ENCODE measurements at regions not wholly inside any gene's neighbourhood (a gene's known extent, or its start where the extent isn't known, plus 50 kb on each side); places are given as distances from the start of the nearest gene placed in this dataset.

DNA sequence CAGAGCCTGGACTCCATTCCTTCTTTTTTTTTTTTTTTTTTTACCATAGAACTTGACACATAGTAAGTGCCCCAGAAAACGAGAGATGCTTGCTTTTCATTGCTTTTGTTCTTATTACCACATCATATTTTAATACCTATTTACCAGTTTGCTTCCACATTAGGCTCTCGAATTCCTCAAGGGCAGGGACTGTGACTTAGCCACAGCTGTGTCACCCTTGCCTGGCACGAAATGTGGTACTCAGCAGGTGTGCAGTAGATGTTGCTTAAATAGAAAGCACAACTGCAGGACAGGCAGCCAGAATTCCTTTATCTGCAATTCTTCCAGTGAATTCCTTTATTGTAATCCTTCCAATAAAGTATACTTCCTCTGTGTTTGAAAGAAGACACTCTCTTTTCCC lies 393.0 kb downstream of the HAPSTR1 start:
- TF ChIP-seq EZH2 (IDR thresholded peaks at IDR 0.05; ENCODE audit: borderline replicate concordance, low read length): no peak
- TF ChIP-seq, protein P1, sequence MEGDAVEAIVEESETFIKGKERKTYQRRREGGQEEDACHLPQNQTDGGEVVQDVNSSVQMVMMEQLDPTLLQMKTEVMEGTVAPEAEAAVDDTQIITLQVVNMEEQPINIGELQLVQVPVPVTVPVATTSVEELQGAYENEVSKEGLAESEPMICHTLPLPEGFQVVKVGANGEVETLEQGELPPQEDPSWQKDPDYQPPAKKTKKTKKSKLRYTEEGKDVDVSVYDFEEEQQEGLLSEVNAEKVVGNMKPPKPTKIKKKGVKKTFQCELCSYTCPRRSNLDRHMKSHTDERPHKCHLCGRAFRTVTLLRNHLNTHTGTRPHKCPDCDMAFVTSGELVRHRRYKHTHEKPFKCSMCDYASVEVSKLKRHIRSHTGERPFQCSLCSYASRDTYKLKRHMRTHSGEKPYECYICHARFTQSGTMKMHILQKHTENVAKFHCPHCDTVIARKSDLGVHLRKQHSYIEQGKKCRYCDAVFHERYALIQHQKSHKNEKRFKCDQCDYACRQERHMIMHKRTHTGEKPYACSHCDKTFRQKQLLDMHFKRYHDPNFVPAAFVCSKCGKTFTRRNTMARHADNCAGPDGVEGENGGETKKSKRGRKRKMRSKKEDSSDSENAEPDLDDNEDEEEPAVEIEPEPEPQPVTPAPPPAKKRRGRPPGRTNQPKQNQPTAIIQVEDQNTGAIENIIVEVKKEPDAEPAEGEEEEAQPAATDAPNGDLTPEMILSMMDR (IDR thresholded peaks at IDR 0.05; ENCODE audit: low read length): no peak
- Histone ChIP-seq H3F3A (ENCODE audit: insufficient read depth, low read length) (no peaks in the 10 kb centered on the region), H3K79me2 (ENCODE audit: insufficient read depth, low read length) (no peaks in the 10 kb centered on the region), H3K4me1 (ENCODE audit: insufficient read depth, low read length, severe bottlenecking) (no peaks in the 10 kb centered on the region), H4K20me1 (ENCODE audit: insufficient read depth, low read length) (no peaks in the 10 kb centered on the region), H3K36me3 (ENCODE audit: insufficient read depth, low read length) (no peaks in the 10 kb centered on the region), H3K4me3 (ENCODE audit: low read depth, low read length, poor library complexity, severe bottlenecking) (no peak overlapping the region), H3K9me2 (ENCODE audit: low read depth, low read length) (no peaks in the 10 kb centered on the region), H3K9me3 (ENCODE audit: low read length) (no peaks in the 10 kb centered on the region), H3K9ac (ENCODE audit: low read length) (no peak overlapping the region), H3K27ac (ENCODE audit: low read depth, low read length, poor library complexity, severe bottlenecking) (no peak overlapping the region), H3K4me2 (ENCODE audit: low read length) (no peak overlapping the region), H3K27me3 (ENCODE audit: insufficient read depth, low read length) (no peaks in the 10 kb centered on the region), H2AFZ (ENCODE audit: low read length) (no peak overlapping the region)

DNA sequence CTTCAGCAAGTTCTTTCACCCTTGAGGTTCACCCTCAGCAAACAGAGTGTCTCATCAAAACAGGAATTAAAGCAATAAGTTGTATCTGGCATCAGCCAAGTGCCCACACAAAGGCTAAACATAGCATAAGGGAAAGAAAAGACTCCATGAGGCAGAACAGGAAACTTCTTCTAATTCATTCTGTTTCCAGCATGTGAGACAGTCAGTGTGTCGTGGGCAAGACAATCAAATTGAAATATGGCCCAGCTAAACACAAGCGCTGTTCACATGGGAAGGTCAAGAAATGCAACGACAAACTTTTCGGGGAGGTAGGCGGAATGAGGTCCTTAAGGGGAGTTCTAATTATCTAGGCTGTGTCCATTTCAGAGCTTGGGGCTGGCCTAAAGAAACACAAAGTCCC lies 393.4 kb downstream of the HAPSTR1 start:
- H3K4me1 ChIP-seq (ENCODE audit: insufficient read depth, low read length, severe bottlenecking): no peaks in the 10 kb centered on the region
- no peak overlapping the region for H3K4me2 ChIP-seq (ENCODE audit: low read length)
- no peaks in the 10 kb centered on the region for H4K20me1 ChIP-seq (ENCODE audit: insufficient read depth, low read length)
- H3K9me2 ChIP-seq (ENCODE audit: low read depth, low read length): no peaks in the 10 kb centered on the region
- no peak overlapping the region for H2AFZ ChIP-seq (ENCODE audit: low read length)
- H3K27ac ChIP-seq (ENCODE audit: low read depth, low read length, poor library complexity, severe bottlenecking): no peak overlapping the region
- no peaks in the 10 kb centered on the region for H3F3A ChIP-seq (ENCODE audit: insufficient read depth, low read length)
- no peak for TF ChIP-seq EZH2 (IDR thresholded peaks at IDR 0.05; ENCODE audit: borderline replicate concordance, low read length)
- TF ChIP-seq, protein P1 (IDR thresholded peaks at IDR 0.05; ENCODE audit: low read length): no peak
- H3K27me3 ChIP-seq (ENCODE audit: insufficient read depth, low read length): no peaks in the 10 kb centered on the region
- no peaks in the 10 kb centered on the region for H3K79me2 ChIP-seq (ENCODE audit: insufficient read depth, low read length)
- H3K36me3 ChIP-seq (ENCODE audit: insufficient read depth, low read length): no peaks in the 10 kb centered on the region
- H3K4me3 ChIP-seq (ENCODE audit: low read depth, low read length, poor library complexity, severe bottlenecking): no peak overlapping the region
- H3K9me3 ChIP-seq (ENCODE audit: low read length): no peaks in the 10 kb centered on the region
- no peak overlapping the region for H3K9ac ChIP-seq (ENCODE audit: low read length)

DNA sequence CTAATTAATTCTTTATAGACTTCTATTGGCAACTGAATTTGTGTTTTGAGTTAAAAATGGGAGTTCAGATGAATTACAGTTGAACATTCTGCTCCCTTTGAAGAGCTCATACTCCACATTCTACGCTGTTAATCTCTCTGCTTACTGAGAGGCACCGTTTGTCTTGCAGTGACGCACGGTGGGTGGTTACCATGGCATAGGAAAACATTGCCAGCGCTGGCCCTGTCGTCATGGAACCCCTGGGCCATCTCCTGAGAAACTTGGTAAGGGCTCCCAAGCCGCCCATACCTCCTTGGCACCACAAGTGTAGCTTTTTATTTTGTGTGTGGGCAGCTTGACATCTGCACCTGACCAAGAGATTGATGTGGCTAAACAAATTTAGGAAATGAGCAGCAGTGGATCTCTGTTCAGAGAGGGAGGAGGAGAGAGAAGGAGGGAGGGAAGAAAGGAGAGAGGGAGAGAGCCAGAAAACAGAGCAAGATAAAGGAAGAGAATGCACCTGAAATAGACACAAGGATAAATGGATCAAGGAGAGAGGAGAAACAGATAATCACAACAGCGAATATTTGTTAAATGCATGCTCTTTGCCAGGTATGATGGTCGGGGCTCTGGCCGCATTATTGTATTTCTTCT lies 398.5 kb downstream of the HAPSTR1 start:
- Histone ChIP-seq H3K27me3 (ENCODE audit: insufficient read depth, low read length) (0 out of 2 replicates have a peak, but pooled peaks cover 3% of the 10 kb centered on the region), H3K4me2 (ENCODE audit: low read length) (no peak overlapping the region), H3K4me3 (ENCODE audit: low read depth, low read length, poor library complexity, severe bottlenecking) (no peak overlapping the region), H3K9me2 (ENCODE audit: low read depth, low read length) (no peaks in the 10 kb centered on the region), H2AFZ (ENCODE audit: low read length) (no peak overlapping the region), H3K9me3 (ENCODE audit: low read length) (no peaks in the 10 kb centered on the region), H3K9ac (ENCODE audit: low read length) (no peak overlapping the region), H3K36me3 (ENCODE audit: insufficient read depth, low read length) (no peaks in the 10 kb centered on the region), H3K79me2 (ENCODE audit: insufficient read depth, low read length) (no peaks in the 10 kb centered on the region), H3K4me1 (ENCODE audit: insufficient read depth, low read length, severe bottlenecking) (no peaks in the 10 kb centered on the region), H3F3A (ENCODE audit: insufficient read depth, low read length) (no peaks in the 10 kb centered on the region), H3K27ac (ENCODE audit: low read depth, low read length, poor library complexity, severe bottlenecking) (no peak overlapping the region), H4K20me1 (ENCODE audit: insufficient read depth, low read length) (no peaks in the 10 kb centered on the region)
- TF ChIP-seq, protein P1 (IDR thresholded peaks at IDR 0.05; ENCODE audit: low read length): no peak
- TF ChIP-seq EZH2 (IDR thresholded peaks at IDR 0.05; ENCODE audit: borderline replicate concordance, low read length): no peak

Measured in OCI-LY1 (cell line).